Cardiac septum (tissue), 1 donor: ENCODE measurements at regions not wholly inside any gene's neighbourhood (a gene's known extent, or its start where the extent isn't known, plus 50 kb on each side); places are given as distances from the start of the nearest gene placed in this dataset.

Experiments
- DNase-seq: peaks from one replicate; pipeline ENCODE4 v3.0.0-alpha.2; 2020; ENCODE audit warnings: low spot score
- intact Hi-C: fragments of 100-400 bp; cut with DNase I; formaldehyde crosslinking; loops from one replicate; pipeline ENCODE4 v1.14.0; 2022
- donor health status: DM: no; HTN: no; CAD: no.

DNA sequence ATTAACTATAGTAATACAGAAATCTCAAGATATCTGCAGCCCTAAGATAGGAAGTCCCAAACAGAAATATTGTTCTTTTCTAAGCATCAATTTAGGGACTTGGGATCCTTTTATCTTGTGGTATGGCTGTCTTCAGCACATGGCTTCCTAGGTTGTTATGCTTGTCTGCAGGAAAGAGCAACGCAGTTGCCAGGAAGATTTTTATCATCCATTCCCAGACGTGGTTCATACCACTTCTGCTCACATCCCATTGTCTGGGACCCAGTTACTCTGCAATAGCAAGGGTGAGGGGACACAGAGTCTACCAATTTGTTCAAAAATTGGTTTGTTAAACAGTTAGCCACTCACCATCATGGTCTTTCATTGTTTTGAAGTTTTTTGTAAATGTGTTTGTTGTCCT, 85.6 kb upstream of the RXFP2 start:
- intact Hi-C loops = no loop called here

DNA sequence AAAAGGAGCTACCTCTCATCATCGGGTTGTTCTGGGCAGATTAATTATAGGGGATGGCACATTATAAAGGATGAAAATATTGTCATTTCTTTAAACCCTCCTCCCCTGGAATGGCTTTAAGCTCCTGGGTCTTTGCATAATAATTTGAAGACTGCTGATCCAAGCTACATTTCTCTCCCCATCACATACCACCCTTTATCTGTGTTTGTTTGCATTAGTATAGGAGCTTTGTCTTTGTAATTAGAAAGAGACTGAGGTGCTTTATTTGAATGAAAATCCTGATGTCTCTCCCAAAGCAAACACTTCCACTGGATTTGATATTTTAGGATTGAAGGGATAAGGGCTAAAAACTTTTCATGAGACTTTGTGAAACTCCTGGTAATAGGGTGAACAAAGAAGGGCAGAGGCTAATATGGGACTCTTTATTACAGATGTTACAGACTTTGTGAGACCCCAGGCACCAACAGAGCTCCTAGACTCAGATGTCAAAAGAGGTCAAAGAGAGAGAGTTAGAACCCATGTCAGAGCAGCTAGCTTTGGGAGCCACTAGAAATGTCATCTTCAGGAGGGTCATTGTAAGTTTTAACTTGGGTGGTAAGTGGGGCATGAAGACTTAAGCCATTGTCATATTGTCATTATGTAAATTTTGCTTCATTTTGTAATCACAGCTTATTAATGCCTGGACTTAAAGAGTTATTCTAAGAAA, 75.3 kb upstream of the RXFP2 start:
- intact Hi-C loops = no loop called here
- no peak for DNase-seq

More for the DNA sequence above, 85.6 kb upstream of the RXFP2 start:
- DNase-seq = no peak

DNA sequence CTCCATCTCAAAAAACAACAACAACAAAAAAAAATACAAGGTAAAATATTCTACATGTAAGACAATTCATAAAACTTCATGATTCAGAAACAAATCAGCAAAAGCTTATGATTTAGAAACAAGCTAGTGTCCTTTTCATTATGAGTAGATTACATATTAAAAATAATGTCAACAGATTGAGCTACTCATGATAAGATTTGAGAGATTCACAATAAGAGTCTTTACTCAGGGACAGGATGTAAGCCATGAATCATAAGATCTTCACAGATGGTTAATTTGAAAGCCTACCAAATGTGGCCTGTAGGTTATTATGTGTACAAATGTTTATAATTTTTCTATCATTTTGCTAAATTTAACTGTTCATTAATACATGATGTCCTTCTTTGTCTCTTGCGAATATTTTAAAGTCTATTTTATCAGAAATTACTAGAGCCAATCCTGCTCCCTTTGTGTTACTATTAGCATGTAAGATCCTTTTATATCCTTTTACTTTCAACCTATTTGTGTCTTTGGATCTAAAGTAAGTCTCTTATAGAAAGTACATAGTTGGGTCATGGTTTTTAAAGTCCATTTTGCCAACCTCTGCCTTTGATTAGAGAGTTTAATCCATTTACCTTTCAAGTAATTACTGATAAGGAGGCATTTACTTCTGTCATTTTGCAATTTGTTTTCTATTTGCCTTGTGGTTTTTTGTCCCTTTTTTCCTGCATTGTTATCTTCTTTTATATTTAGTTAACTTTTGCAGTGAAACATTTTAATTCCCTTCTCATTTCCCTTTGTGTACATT, 68.3 kb upstream of the RXFP2 start:
- DNase-seq = no peak
- intact Hi-C loops = no loop called here

DNA sequence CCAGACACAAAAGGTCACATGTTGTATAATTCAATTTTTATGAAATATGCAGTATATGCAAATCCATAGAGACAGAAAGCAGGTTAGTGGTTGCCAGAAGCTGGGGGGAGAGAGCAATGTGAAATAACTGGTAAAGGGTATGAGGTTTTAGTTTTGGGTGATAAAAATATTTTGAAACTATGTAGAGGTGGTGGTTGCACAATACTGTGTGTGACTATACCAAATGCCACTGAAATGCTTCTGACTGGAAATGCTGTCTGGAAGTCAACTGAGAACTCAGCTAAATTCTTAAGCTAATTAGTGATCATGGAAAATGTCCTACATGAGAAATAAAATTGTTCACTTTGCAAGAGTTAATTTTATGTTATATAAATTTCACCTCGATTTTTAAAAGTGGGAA, 65.3 kb upstream of the RXFP2 start:
- DNase-seq = no peak
- intact Hi-C loops = no loop called here

DNA sequence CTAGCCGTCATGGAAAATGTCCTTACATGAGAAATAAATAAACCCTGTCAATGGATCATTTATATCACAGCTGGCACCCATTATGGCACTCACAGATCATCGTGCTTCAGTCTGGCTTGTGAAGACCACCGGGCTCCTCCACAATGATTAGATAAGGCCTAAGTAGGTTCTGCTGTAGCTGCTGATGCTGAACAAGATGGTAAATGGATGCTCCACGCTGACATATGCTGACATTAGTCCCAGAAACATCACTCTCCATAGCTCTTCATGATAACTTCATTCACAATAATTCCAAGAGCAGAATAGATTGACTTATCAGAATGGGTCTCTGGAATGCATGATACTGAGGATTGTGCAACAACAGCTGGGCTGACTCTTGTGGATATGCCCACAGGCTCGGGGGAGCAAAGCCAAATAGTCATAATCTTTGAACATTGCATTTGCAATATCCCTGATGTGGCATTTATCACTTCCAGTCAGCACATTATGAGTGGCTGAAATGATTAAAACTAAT, 63.8 kb upstream of the RXFP2 start:
- intact Hi-C loops = no loop called here
- DNase-seq = no peak

DNA sequence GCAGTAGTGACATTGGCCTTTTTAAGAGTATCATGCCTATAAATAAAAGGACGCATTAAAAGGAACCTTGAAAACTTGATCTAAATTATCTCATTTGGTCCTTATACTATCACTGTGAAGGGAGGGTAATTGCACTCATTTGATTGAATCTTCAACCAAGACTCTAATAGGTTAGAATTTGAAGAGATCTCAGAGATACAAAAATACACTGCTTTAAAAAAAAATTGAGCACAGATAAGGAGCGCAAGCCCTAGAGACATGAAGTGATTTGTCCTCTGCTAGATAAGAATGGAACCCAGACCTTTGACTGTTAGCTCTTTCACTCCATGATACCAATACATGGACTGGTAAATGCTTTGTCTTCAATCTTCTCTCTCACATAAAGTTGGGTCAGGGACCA, 58.2 kb upstream of the RXFP2 start:
- intact Hi-C loops = no loop called here
- DNase-seq = no peak

DNA sequence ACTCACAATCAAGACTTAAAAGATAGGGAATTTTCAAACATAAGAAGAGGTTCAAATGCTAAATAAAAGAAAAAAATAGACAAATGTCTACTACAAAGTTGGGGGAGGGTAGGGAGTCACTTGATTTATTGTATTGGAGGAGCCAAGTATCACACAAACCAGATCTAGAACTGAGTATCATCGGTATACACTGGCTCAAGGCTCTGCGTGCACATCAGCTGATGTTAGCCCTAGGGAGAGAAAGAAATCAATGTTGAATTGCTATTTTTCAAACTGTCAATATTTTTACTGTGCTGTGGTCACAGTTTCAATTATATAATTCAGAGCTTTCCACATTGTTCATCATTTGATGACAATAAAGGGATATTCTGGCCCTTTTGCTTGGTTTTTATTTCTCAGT, 54.9 kb upstream of the RXFP2 start:
- DNase-seq = no peak
- intact Hi-C loops = no loop called here

DNA sequence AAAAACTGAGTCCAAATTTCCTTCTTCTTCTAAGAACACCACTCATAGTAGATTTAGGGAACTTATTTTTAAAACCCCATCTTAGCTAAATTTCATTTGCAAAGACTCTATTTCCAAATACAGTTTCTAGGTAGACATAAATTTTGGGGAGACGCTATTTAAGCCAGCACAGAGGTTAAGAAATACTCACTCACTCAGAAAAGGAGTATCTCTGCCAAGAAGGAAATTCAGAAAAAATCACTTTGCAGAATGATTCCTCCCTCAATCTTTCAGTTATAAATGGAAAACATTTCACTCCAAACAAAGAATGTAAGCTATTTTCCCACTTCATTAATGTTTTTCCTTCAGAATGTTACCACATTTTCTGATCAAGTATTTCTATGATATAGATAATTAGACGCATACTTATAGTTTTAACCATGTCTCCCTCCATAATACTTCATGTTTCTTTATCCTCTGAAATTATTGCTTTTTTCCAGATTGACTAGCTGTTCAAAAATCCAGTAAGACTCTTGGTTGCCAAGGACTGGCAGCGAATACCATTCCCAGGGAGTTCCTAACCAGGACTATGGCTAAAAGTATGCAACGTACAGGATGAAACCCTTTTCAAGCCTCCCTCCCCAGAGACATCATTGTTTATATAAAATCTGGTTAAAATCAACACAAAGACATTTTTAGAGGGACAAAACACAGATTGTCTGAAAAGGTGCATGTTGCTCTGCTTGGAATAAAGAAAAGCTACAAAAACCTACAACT, 52.5 kb upstream of the RXFP2 start:
- intact Hi-C loops = no loop called here

More for the DNA sequence above, 52.5 kb upstream of the RXFP2 start:
- DNase-seq = no peak
